GM23338 (cell line): ENCODE measurements at regions not wholly inside any gene's neighbourhood (a gene's known extent, or its start where the extent isn't known, plus 50 kb on each side); places are given as distances from the start of the nearest gene placed in this dataset.

Experiments used
- ATAC-seq: fragments of 200-7000 bp; cut with Tn5 transposase; 3 replicates; pipeline ENCODE4 v1.9.1; 2020
- DNase-seq: peaks from one replicate; pipeline ENCODE4 v3.0.0-alpha.2; 2015; ENCODE audit warnings: low spot score
- H2AFZ ChIP-seq: fragments of 200-600 bp; sonication (generic); 2 replicates; pipeline ENCODE4 v1.8.0; 2016; ENCODE audit warnings: antibody characterized with exemption, mild to moderate bottlenecking, moderate library complexity
- H3F3A ChIP-seq: fragments of 200-600 bp; sonication (generic); replicated peaks from 2 replicates; pipeline ENCODE4 v1.8.0; 2017; ENCODE audit warnings: antibody characterized with exemption, mixed run types, low read depth
- H3K27ac ChIP-seq: fragments of 200-600 bp; sonication (generic); 2 replicates; pipeline ENCODE4 v1.6.1; 2016; ENCODE audit warnings: low read depth
- H3K27me3 ChIP-seq: fragments of 200-600 bp; sonication (generic); 2 replicates; pipeline ENCODE4 v1.8.0; 2016; ENCODE audit warnings: mild to moderate bottlenecking, mixed run types, moderate library complexity; ENCODE audit not compliant: insufficient read depth
- H3K36me3 ChIP-seq: fragments of 200-600 bp; sonication (generic); 2 replicates; pipeline ENCODE4 v1.8.0; 2016; ENCODE audit warnings: mild to moderate bottlenecking; ENCODE audit not compliant: insufficient read depth
- H3K4me1 ChIP-seq: fragments of 200-600 bp; sonication (generic); 2 replicates; pipeline ENCODE4 v1.8.0; 2016; ENCODE audit warnings: mild to moderate bottlenecking, moderate library complexity; ENCODE audit not compliant: insufficient read depth
- H3K4me2 ChIP-seq: fragments of 200-600 bp; sonication (generic); 2 replicates; pipeline ENCODE4 v1.7.1; 2017; ENCODE audit warnings: mixed run types
- H3K4me3 ChIP-seq: fragments of 200-600 bp; sonication (generic); 2 replicates; pipeline ENCODE4 v1.6.1; 2016; ENCODE audit warnings: mixed run types
- H3K79me2 ChIP-seq: fragments of 200-600 bp; sonication (generic); replicated peaks from 2 replicates; pipeline ENCODE4 v1.8.0; 2017; ENCODE audit warnings: mild to moderate bottlenecking; ENCODE audit not compliant: insufficient read depth
- H3K9me2 ChIP-seq: fragments of 200-600 bp; sonication (generic); 2 replicates; pipeline ENCODE4 v1.8.0; 2017; ENCODE audit not compliant: insufficient read depth
- H4K20me1 ChIP-seq: fragments of 200-600 bp; sonication (generic); replicated peaks from 2 replicates; pipeline ENCODE4 v1.8.0; 2017; ENCODE audit warnings: mild to moderate bottlenecking; ENCODE audit not compliant: insufficient read depth
- H3K27ac Mint-ChIP-seq: 2 replicates; pipeline ENCODE4 v1.8.0; 2020; ENCODE audit warnings: inconsistent platforms, mild to moderate bottlenecking, moderate library complexity, mixed read lengths
- H3K27me3 Mint-ChIP-seq: 3 replicates; pipeline ENCODE4 v1.8.0; 2022; ENCODE audit warnings: low read depth, mild to moderate bottlenecking, moderate library complexity, mixed read lengths, inconsistent platforms; ENCODE audit not compliant: insufficient read depth, poor library complexity
- H3K36me3 Mint-ChIP-seq: 3 replicates; pipeline ENCODE4 v1.8.0; 2021; ENCODE audit warnings: low read depth, mild to moderate bottlenecking, inconsistent platforms, moderate library complexity, mixed read lengths
- H3K4me1 Mint-ChIP-seq: 3 replicates; pipeline ENCODE4 v1.8.0; 2020; ENCODE audit warnings: mild to moderate bottlenecking, inconsistent platforms, mixed read lengths
- H3K4me3 Mint-ChIP-seq: 3 replicates; pipeline ENCODE4 v1.8.0; 2021; ENCODE audit warnings: moderate library complexity, mild to moderate bottlenecking, inconsistent platforms, mixed read lengths
- H3K9me3 Mint-ChIP-seq: 3 replicates; pipeline ENCODE4 v1.8.0; 2020; ENCODE audit warnings: moderate library complexity, mild to moderate bottlenecking, inconsistent platforms, mixed read lengths
- CREB1 ChIP-seq: fragments of 250-450 bp; sonication (Bioruptor Pico); IDR thresholded peaks from 2 replicates; pipeline ENCODE4 v1.5.0; 2020; ENCODE audit warnings: low read depth, mild to moderate bottlenecking, moderate library complexity
- EZH2 ChIP-seq: fragments of 200-600 bp; sonication (generic); IDR thresholded peaks from one replicate; pipeline ENCODE4 v1.8.0; 2017; ENCODE audit warnings: antibody characterized with exemption, mild to moderate bottlenecking, low read depth; ENCODE audit not compliant: unreplicated experiment
- EZH2phosphoT487 ChIP-seq: fragments of 200-600 bp; sonication (generic); IDR thresholded peaks from one replicate; pipeline ENCODE4 v1.8.1; 2018; ENCODE audit warnings: antibody characterized with exemption; ENCODE audit not compliant: unreplicated experiment
- JUNB ChIP-seq: IDR thresholded peaks from one replicate; pipeline ENCODE4 v1.6.1; 2016; ENCODE audit warnings: antibody characterized with exemption; ENCODE audit not compliant: unreplicated experiment
- NANOG ChIP-seq: IDR thresholded peaks from 2 replicates; pipeline ENCODE4 v1.6.1; 2016; ENCODE audit warnings: antibody characterized with exemption, borderline replicate concordance
- POLR2AphosphoS5 ChIP-seq: IDR thresholded peaks from 2 replicates; pipeline ENCODE4 v1.6.1; 2016; ENCODE audit warnings: antibody characterized with exemption, low read depth
- STAT1 ChIP-seq: IDR thresholded peaks from one replicate; pipeline ENCODE4 v1.6.1; 2016; ENCODE audit warnings: antibody characterized with exemption; ENCODE audit not compliant: unreplicated experiment
- ZNF114 ChIP-seq: fragments of 250-450 bp; sonication (Bioruptor Pico); IDR thresholded peaks from 2 replicates; pipeline ENCODE4 v1.5.0; 2020; ENCODE audit warnings: mild to moderate bottlenecking, moderate library complexity
- ZNF331 ChIP-seq: fragments of 250-450 bp; sonication (Bioruptor Pico); IDR thresholded peaks from 2 replicates; pipeline ENCODE4 v1.5.0; 2020; ENCODE audit warnings: low read depth, mild to moderate bottlenecking, moderate library complexity
- TF ChIP-seq, protein P1 (sequence below): fragments of 250-450 bp; sonication (Bioruptor Pico); IDR thresholded peaks from 2 replicates; pipeline ENCODE4 v1.5.0; 2020; ENCODE audit warnings: mild to moderate bottlenecking, moderate library complexity
- TF ChIP-seq, protein P2 (sequence below): IDR thresholded peaks from one replicate; pipeline ENCODE4 v1.6.1; 2018; ENCODE audit warnings: antibody characterized with exemption; ENCODE audit not compliant: unreplicated experiment
- TF ChIP-seq, protein P3 (sequence below), 2 experiments: fragments of 200-600 bp in 1 of 2; sonication (generic) in 1 of 2; conservative IDR thresholded peaks; 2 replicates each; pipeline versions ENCODE4 v1.5.1 to v1.6.1; 2016 to 2017; ENCODE audit warnings: antibody characterized with exemption in 2 of 2, low read depth in 2 of 2, mild to moderate bottlenecking in 2 of 2, moderate library complexity in 1 of 2
- TF ChIP-seq, protein P4 (sequence below): IDR thresholded peaks from 2 replicates; pipeline ENCODE4 v1.6.1; 2016; ENCODE audit warnings: antibody characterized with exemption

DNA sequence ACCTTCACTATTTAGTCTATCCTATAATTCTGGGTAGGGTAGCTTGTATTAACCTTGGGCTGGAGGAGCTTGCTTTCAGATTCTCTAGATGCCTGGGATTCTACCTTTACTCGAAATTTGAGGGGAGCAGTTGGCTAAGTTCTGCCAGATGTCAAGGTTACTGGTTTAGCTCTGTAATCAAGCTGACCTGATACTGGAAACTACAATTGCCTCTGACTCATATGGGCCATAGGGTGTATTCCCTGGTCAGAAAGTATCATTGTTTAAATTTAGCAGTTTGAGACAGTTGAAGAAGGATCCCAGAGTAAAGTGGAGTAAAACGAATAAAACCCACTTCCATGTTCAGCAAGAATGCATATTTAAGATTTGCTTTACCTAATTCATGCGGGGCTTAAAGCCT, 337.6 kb downstream of the SPIN4 start:
- H3K27me3 Mint-ChIP-seq, result no peaks in the 10 kb centered on the region
- no peaks in the 10 kb centered on the region for H3K36me3 ChIP-seq
- no peak overlapping the region for H3K4me3 Mint-ChIP-seq
- H2AFZ ChIP-seq, result no peak overlapping the region
- H3K9me2 ChIP-seq, result no peaks in the 10 kb centered on the region
- DNase-seq, result no peak
- H3K79me2 ChIP-seq, result no peaks in the 10 kb centered on the region
- TF ChIP-seq EZH2 (no peak), EZH2phosphoT487 (no peak), CREB1 (no peak), JUNB (no peak), POLR2AphosphoS5 (no peak), STAT1 (no peak), ZNF331 (CRISPR knock-in tag) (no peak), ZNF114 (CRISPR knock-in tag) (no peak), NANOG (no peak)
- TF ChIP-seq, protein P1, sequence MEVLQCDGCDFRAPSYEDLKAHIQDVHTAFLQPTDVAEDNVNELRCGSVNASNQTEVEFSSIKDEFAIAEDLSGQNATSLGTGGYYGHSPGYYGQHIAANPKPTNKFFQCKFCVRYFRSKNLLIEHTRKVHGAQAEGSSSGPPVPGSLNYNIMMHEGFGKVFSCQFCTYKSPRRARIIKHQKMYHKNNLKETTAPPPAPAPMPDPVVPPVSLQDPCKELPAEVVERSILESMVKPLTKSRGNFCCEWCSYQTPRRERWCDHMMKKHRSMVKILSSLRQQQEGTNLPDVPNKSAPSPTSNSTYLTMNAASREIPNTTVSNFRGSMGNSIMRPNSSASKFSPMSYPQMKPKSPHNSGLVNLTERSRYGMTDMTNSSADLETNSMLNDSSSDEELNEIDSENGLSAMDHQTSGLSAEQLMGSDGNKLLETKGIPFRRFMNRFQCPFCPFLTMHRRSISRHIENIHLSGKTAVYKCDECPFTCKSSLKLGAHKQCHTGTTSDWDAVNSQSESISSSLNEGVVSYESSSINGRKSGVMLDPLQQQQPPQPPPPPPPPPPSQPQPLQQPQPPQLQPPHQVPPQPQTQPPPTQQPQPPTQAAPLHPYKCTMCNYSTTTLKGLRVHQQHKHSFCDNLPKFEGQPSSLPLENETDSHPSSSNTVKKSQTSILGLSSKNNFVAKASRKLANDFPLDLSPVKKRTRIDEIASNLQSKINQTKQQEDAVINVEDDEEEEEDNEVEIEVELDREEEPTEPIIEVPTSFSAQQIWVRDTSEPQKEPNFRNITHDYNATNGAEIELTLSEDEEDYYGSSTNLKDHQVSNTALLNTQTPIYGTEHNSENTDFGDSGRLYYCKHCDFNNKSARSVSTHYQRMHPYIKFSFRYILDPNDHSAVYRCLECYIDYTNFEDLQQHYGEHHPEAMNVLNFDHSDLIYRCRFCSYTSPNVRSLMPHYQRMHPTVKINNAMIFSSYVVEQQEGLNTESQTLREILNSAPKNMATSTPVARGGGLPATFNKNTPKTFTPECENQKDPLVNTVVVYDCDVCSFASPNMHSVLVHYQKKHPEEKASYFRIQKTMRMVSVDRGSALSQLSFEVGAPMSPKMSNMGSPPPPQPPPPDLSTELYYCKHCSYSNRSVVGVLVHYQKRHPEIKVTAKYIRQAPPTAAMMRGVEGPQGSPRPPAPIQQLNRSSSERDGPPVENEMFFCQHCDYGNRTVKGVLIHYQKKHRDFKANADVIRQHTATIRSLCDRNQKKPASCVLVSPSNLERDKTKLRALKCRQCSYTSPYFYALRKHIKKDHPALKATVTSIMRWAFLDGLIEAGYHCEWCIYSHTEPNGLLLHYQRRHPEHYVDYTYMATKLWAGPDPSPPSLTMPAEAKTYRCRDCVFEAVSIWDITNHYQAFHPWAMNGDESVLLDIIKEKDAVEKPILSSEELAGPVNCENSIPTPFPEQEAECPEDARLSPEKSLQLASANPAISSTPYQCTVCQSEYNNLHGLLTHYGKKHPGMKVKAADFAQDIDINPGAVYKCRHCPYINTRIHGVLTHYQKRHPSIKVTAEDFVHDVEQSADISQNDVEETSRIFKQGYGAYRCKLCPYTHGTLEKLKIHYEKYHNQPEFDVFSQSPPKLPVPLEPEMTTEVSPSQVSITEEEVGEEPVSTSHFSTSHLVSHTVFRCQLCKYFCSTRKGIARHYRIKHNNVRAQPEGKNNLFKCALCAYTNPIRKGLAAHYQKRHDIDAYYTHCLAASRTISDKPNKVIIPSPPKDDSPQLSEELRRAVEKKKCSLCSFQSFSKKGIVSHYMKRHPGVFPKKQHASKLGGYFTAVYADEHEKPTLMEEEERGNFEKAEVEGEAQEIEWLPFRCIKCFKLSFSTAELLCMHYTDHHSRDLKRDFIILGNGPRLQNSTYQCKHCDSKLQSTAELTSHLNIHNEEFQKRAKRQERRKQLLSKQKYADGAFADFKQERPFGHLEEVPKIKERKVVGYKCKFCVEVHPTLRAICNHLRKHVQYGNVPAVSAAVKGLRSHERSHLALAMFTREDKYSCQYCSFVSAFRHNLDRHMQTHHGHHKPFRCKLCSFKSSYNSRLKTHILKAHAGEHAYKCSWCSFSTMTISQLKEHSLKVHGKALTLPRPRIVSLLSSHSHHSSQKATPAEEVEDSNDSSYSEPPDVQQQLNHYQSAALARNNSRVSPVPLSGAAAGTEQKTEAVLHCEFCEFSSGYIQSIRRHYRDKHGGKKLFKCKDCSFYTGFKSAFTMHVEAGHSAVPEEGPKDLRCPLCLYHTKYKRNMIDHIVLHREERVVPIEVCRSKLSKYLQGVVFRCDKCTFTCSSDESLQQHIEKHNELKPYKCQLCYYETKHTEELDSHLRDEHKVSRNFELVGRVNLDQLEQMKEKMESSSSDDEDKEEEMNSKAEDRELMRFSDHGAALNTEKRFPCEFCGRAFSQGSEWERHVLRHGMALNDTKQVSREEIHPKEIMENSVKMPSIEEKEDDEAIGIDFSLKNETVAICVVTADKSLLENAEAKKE (CRISPR knock-in tag), result no peak
- TF ChIP-seq, protein P2, sequence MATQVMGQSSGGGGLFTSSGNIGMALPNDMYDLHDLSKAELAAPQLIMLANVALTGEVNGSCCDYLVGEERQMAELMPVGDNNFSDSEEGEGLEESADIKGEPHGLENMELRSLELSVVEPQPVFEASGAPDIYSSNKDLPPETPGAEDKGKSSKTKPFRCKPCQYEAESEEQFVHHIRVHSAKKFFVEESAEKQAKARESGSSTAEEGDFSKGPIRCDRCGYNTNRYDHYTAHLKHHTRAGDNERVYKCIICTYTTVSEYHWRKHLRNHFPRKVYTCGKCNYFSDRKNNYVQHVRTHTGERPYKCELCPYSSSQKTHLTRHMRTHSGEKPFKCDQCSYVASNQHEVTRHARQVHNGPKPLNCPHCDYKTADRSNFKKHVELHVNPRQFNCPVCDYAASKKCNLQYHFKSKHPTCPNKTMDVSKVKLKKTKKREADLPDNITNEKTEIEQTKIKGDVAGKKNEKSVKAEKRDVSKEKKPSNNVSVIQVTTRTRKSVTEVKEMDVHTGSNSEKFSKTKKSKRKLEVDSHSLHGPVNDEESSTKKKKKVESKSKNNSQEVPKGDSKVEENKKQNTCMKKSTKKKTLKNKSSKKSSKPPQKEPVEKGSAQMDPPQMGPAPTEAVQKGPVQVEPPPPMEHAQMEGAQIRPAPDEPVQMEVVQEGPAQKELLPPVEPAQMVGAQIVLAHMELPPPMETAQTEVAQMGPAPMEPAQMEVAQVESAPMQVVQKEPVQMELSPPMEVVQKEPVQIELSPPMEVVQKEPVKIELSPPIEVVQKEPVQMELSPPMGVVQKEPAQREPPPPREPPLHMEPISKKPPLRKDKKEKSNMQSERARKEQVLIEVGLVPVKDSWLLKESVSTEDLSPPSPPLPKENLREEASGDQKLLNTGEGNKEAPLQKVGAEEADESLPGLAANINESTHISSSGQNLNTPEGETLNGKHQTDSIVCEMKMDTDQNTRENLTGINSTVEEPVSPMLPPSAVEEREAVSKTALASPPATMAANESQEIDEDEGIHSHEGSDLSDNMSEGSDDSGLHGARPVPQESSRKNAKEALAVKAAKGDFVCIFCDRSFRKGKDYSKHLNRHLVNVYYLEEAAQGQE, result no peak
- TF ChIP-seq, protein P3, sequence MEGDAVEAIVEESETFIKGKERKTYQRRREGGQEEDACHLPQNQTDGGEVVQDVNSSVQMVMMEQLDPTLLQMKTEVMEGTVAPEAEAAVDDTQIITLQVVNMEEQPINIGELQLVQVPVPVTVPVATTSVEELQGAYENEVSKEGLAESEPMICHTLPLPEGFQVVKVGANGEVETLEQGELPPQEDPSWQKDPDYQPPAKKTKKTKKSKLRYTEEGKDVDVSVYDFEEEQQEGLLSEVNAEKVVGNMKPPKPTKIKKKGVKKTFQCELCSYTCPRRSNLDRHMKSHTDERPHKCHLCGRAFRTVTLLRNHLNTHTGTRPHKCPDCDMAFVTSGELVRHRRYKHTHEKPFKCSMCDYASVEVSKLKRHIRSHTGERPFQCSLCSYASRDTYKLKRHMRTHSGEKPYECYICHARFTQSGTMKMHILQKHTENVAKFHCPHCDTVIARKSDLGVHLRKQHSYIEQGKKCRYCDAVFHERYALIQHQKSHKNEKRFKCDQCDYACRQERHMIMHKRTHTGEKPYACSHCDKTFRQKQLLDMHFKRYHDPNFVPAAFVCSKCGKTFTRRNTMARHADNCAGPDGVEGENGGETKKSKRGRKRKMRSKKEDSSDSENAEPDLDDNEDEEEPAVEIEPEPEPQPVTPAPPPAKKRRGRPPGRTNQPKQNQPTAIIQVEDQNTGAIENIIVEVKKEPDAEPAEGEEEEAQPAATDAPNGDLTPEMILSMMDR (conservative IDR thresholded peaks at IDR 0.05; ENCODE audit: low read depth in 2 of 2), result no peak
- TF ChIP-seq, protein P4, sequence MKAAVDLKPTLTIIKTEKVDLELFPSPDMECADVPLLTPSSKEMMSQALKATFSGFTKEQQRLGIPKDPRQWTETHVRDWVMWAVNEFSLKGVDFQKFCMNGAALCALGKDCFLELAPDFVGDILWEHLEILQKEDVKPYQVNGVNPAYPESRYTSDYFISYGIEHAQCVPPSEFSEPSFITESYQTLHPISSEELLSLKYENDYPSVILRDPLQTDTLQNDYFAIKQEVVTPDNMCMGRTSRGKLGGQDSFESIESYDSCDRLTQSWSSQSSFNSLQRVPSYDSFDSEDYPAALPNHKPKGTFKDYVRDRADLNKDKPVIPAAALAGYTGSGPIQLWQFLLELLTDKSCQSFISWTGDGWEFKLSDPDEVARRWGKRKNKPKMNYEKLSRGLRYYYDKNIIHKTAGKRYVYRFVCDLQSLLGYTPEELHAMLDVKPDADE, result no peak
- no peaks in the 10 kb centered on the region for H3K27me3 ChIP-seq
- H3K4me2 ChIP-seq, result no peak overlapping the region
- no peak overlapping the region for H3K27ac Mint-ChIP-seq
- no peaks in the 10 kb centered on the region for H3K4me1 ChIP-seq
- no peaks in the 10 kb centered on the region; the same call in 1 of the 3 replicates for H3K36me3 Mint-ChIP-seq
- H3K27ac ChIP-seq, result no peak overlapping the region
- H3K4me1 Mint-ChIP-seq, result no peaks in the 10 kb centered on the region
- no peak overlapping the region for H3K4me3 ChIP-seq
- ATAC-seq, result no peak
- H3F3A ChIP-seq, result no peaks in the 10 kb centered on the region
- H4K20me1 ChIP-seq, result no peaks in the 10 kb centered on the region
- H3K9me3 Mint-ChIP-seq, result peaks cover 76% of the 10 kb centered on the region
